Tibial nerve (tissue), 4 donors: ENCODE measurements at regions not wholly inside any gene's neighbourhood (a gene's known extent, or its start where the extent isn't known, plus 50 kb on each side); places are given as distances from the start of the nearest gene placed in this dataset.

Experiments used
- DNase-seq, 2 donors: peaks; one replicate each; pipeline ENCODE4 v3.0.0-alpha.2; 2019; ENCODE audit warnings: low spot score in 2 of 2
- H3K27ac ChIP-seq, 4 donors: fragments of 200-600 bp; sonication (generic) in 3 of 4; one replicate each; pipeline ENCODE4 v1.5.1; 2017 to 2019; ENCODE audit warnings: mild to moderate bottlenecking in 1 of 4
- H3K27me3 ChIP-seq, 2 donors: fragments of 200-600 bp; sonication (generic) in 1 of 2; one replicate each; pipeline versions ENCODE4 v1.5.1 to v1.6.0; 2017 to 2019
- H3K36me3 ChIP-seq, 3 donors: fragments of 200-600 bp; sonication (generic); one replicate each; pipeline ENCODE4 v1.5.1; 2018 to 2019
- H3K4me1 ChIP-seq, 4 donors: fragments of 200-600 bp; sonication (generic) in 3 of 4; one replicate each; pipeline ENCODE4 v1.5.1; 2017 to 2019
- H3K4me3 ChIP-seq, 4 donors: fragments of 200-600 bp; sonication (generic) in 3 of 4; one replicate each; pipeline ENCODE4 v1.5.1; 2017 to 2019; ENCODE audit warnings: mild to moderate bottlenecking in 1 of 4, moderate library complexity in 1 of 4
- H3K9me3 ChIP-seq, 4 donors: fragments of 200-600 bp; sonication (generic) in 3 of 4; one replicate each; pipeline ENCODE4 v1.5.1; 2017 to 2019
- EP300 ChIP-seq, 2 donors: sonication (generic); formaldehyde crosslinking; IDR thresholded peaks; one replicate each; pipeline ENCODE4 v1.6.1; 2017; ENCODE audit warnings: antibody characterized with exemption in 2 of 2, mild to moderate bottlenecking in 1 of 2
- POLR2A ChIP-seq, 2 donors: fragments of 450-650 bp; IDR thresholded peaks; one replicate each; pipeline ENCODE4 v1.6.1; 2017; ENCODE audit warnings: antibody characterized with exemption in 2 of 2, mild to moderate bottlenecking in 2 of 2, moderate library complexity in 2 of 2
- WGBS, 2 donors: methylation state at CpG; one replicate each; pipeline ENCODE4 v1.1.5; 2018; 5-methylcytosine and 5-hydroxymethylcytosine counted together
- TF ChIP-seq, protein P1 (sequence below), 5 experiments: fragments of 200-600 bp in 3 of 5; fragments of 450-650 bp in 2 of 5; sonication (generic) in 3 of 5; IDR thresholded peaks; one replicate each; pipeline ENCODE4 v1.5.1; 2016 to 2019; ENCODE audit warnings: antibody characterized with exemption in 5 of 5, mild to moderate bottlenecking in 3 of 5, moderate library complexity in 2 of 5

DNA sequence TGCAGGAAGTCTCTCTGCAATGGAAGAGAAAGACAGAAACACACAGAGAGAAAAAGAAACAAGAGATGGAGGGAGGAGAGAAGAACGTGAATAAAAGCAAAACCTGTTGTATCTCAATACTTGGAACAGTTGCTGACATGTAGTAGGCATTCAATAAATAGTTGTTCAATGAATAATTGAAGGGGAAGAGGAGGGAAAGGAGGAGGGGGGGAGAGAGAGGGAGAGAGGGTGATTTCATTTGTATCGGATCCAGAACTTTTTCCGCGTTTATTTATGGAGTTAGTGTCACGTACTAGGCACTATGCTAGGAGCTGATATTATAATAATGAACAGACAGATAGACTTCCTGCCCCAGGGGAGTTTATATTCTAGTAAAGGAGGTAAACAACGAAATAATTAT, 144.1 kb downstream of the OMA1 start:
- WGBS, 2 donors: 42 to 50% methylated on average over 6 of the region's 6 CpGs
- Histone ChIP-seq H3K4me1 (no peaks in the 10 kb centered on the region), H3K27me3 (no peaks in the 10 kb centered on the region), H3K27ac (no peak overlapping the region), H3K9me3 (no peaks in the 10 kb centered on the region), H3K36me3 (no peaks in the 10 kb centered on the region), H3K4me3 (no peak overlapping the region)
- TF ChIP-seq, protein P1, sequence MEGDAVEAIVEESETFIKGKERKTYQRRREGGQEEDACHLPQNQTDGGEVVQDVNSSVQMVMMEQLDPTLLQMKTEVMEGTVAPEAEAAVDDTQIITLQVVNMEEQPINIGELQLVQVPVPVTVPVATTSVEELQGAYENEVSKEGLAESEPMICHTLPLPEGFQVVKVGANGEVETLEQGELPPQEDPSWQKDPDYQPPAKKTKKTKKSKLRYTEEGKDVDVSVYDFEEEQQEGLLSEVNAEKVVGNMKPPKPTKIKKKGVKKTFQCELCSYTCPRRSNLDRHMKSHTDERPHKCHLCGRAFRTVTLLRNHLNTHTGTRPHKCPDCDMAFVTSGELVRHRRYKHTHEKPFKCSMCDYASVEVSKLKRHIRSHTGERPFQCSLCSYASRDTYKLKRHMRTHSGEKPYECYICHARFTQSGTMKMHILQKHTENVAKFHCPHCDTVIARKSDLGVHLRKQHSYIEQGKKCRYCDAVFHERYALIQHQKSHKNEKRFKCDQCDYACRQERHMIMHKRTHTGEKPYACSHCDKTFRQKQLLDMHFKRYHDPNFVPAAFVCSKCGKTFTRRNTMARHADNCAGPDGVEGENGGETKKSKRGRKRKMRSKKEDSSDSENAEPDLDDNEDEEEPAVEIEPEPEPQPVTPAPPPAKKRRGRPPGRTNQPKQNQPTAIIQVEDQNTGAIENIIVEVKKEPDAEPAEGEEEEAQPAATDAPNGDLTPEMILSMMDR (IDR thresholded peaks at IDR 0.05): no peak
- TF ChIP-seq EP300 (IDR thresholded peaks at IDR 0.05) (no peak), POLR2A (IDR thresholded peaks at IDR 0.05) (no peak)
- DNase-seq: no peak

DNA sequence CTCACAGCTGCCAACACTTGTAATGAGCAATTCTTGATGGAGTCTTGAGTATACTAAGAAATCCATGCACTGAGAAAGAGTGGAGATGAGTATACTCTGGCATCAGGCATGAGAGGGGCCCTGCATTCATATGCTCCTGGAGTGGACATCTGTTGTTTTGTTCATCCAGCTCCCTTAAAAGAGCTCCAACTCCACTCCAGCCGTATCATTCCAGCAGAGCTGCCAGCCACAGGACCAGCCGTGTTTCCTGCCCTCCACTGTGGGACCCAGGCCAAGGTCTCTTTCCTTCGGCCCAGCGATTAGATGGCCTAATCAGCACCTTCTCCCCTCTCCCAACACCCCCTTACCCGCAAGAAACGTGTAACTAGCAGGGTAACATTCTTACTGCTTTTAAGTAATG, 144.5 kb downstream of the OMA1 start:
- TF ChIP-seq, protein P1 (IDR thresholded peaks at IDR 0.05): no peak
- TF ChIP-seq POLR2A (IDR thresholded peaks at IDR 0.05) (no peak), EP300 (IDR thresholded peaks at IDR 0.05) (no peak)
- H3K27ac ChIP-seq: no peak overlapping the region
- no peaks in the 10 kb centered on the region for H3K27me3 ChIP-seq
- 62 to 67% methylated on average over 6 of the region's 6 CpGs for WGBS, 2 donors
- H3K9me3 ChIP-seq: no peaks in the 10 kb centered on the region
- H3K4me1 ChIP-seq: no peaks in the 10 kb centered on the region
- H3K4me3 ChIP-seq: no peak overlapping the region
- no peak for DNase-seq
- H3K36me3 ChIP-seq: no peaks in the 10 kb centered on the region

DNA sequence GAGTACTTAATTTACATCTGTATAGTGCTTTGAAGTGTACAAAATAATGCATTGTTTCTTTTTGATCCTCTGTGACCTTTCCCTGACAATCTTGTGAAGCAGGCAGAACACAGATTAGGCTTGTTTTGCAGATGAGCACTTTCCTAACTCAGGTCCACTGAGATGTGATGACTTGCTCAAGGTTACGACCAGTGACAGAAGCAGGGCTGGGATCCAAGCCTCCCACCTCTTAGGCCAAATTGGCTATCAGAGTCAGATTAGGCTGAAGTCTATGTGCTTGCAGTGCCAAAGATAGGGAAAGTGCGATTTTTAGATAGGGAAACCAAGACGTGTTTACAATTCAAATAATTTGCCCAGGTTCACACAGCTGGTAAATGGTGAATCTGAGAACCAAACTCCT, 147.3 kb downstream of the OMA1 start:
- H3K4me3 ChIP-seq: no peak overlapping the region
- no peaks in the 10 kb centered on the region for H3K9me3 ChIP-seq
- no peak for DNase-seq
- H3K27ac ChIP-seq: no peak overlapping the region
- H3K4me1 ChIP-seq: peaks cover 0 to 11% (median 0%) of the 10 kb centered on the region in 4 donors
- no peaks in the 10 kb centered on the region for H3K36me3 ChIP-seq
- H3K27me3 ChIP-seq: no peaks in the 10 kb centered on the region
- 59 to 75% methylated on average over 3 of the region's 3 CpGs for WGBS, 2 donors
- TF ChIP-seq POLR2A (IDR thresholded peaks at IDR 0.05) (no peak), EP300 (IDR thresholded peaks at IDR 0.05) (no peak)
- TF ChIP-seq, protein P1 (IDR thresholded peaks at IDR 0.05): no peak

DNA sequence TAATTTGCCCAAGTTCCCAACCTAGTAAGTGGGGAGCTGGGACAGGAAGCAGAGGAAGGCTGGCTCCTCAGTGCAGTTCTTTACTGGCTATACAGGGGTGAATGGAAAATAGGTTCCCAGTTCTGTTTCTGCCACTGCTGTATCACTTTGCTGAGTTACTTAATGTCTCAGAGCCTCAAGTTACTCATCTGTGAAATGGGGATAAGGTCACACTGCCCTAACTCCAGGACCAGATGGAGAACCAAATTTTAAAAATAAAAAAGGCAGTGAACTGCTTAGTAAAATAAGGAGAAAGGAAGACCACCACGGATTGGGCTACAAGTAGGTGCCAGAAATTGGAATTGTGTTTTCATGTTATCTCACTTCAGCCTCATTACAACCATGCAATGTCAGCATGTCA, 147.8 kb downstream of the OMA1 start:
- DNase-seq: no peak
- Histone ChIP-seq H3K4me3 (no peak overlapping the region), H3K27me3 (no peaks in the 10 kb centered on the region), H3K36me3 (no peaks in the 10 kb centered on the region), H3K4me1 (peaks cover 0 to 11% (median 0%) of the 10 kb centered on the region in 4 donors), H3K27ac (no peak overlapping the region), H3K9me3 (no peaks in the 10 kb centered on the region)
- TF ChIP-seq, protein P1 (IDR thresholded peaks at IDR 0.05): no peak
- TF ChIP-seq EP300 (IDR thresholded peaks at IDR 0.05) (no peak), POLR2A (IDR thresholded peaks at IDR 0.05) (no peak)
- 78 to 94% methylated on average over 1 of the region's 1 CpG for WGBS, 2 donors

DNA sequence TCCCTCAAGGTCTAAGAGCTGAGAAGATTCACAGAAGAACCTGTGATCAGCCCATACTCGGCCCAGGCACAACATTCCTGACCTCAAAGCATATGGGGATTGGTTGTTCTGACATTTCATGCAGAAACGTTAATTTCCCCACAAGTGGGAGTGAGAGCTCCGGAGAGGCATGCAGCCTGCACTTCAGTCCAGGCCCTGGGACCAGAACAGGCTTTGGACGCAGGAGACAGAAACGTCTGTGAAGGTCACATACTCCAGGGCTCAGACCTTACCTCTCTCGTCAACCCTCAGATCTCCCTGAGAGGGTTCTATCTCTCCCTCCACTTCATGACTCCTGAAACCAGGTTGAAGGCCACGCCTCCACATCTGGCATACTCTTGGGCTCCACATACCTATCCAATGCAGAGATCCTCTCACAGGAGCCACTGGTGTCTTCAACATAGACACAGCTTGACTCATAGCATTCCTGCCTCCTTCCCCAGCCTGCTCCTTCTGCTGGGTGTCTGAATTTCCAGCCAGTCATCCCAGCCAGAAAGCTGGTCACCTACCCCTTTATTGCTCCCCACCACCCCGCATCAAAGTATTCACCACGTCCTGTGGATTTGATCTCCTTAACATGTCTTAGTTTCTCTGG, 149.2 kb downstream of the OMA1 start:
- no peak overlapping the region for H3K27ac ChIP-seq
- H3K4me3 ChIP-seq: no peak overlapping the region
- peaks cover 0 to 11% (median 0%) of the 10 kb centered on the region in 4 donors for H3K4me1 ChIP-seq
- H3K27me3 ChIP-seq: no peaks in the 10 kb centered on the region
- H3K36me3 ChIP-seq: no peaks in the 10 kb centered on the region
- DNase-seq: no peak
- TF ChIP-seq, protein P1 (IDR thresholded peaks at IDR 0.05): no peak
- no peak for TF ChIP-seq EP300 (IDR thresholded peaks at IDR 0.05)
- no peak for TF ChIP-seq POLR2A (IDR thresholded peaks at IDR 0.05)
- 76 to 77% methylated on average over 9 of the region's 9 CpGs for WGBS, 2 donors
- H3K9me3 ChIP-seq: no peaks in the 10 kb centered on the region
